Stomach (tissue), 8 donors: ENCODE measurements at regions not wholly inside any gene's neighbourhood (a gene's known extent, or its start where the extent isn't known, plus 50 kb on each side); places are given as distances from the start of the nearest gene placed in this dataset.

ENCODE experiments used
- DNase-seq, 2 donors: peaks; one replicate each; pipeline versions ENCODE4 v3.0.0 to v3.0.0-alpha.2; 2013 to 2019
- H3K27ac ChIP-seq, 5 donors: fragments of 200-600 bp in 4 of 5; sonication (generic) in 4 of 5; one replicate each; pipeline ENCODE4 v1.5.1; 2013 to 2019; ENCODE audit warnings: mild to moderate bottlenecking in 1 of 5, moderate library complexity in 1 of 5
- H3K27me3 ChIP-seq, 3 donors: fragments of 200-600 bp; sonication (generic); one replicate each; pipeline ENCODE4 v1.5.1; 2017 to 2019; ENCODE audit warnings: mixed run types in 1 of 3
- H3K36me3 ChIP-seq, 4 donors: fragments of 200-600 bp; sonication (generic); 1 replicate in 3 of 4; 2 replicates in 1 of 4; pipeline ENCODE4 v1.5.1; 2016 to 2019
- H3K4me1 ChIP-seq, 4 donors: fragments of 200-600 bp; sonication (generic); one replicate each; pipeline ENCODE4 v1.5.1; 2016 to 2019
- H3K4me3 ChIP-seq, 4 donors: fragments of 200-600 bp; sonication (generic) in 3 of 4; one replicate each; pipeline ENCODE4 v1.5.1; 2016 to 2019; ENCODE audit warnings: mild to moderate bottlenecking in 1 of 4
- H3K9me3 ChIP-seq, 4 donors: fragments of 200-600 bp; sonication (generic); one replicate each; pipeline ENCODE4 v1.5.1; 2016 to 2019
- CTCF ChIP-seq, 7 experiments: fragments of 450-650 bp in 4 of 7; fragments of 200-600 bp in 3 of 7; sonication (generic) in 3 of 7; IDR thresholded peaks; one replicate each; pipeline ENCODE4 v1.5.1; 2016 to 2019; ENCODE audit warnings: antibody characterized with exemption in 7 of 7, control low read depth in 2 of 7, mild to moderate bottlenecking in 1 of 7
- EP300 ChIP-seq: sonication (generic); formaldehyde crosslinking; IDR thresholded peaks from one replicate; pipeline ENCODE4 v1.6.1; 2017; ENCODE audit warnings: antibody characterized with exemption
- POLR2A ChIP-seq, 4 donors: fragments of 450-650 bp; IDR thresholded peaks; one replicate each; pipeline ENCODE4 v1.6.1; 2016; ENCODE audit warnings: antibody characterized with exemption in 4 of 4, control low read depth in 2 of 4, mild to moderate bottlenecking in 1 of 4, moderate library complexity in 1 of 4
- POLR2AphosphoS5 ChIP-seq, 3 donors: sonication (generic); formaldehyde crosslinking; IDR thresholded peaks; one replicate each; pipeline ENCODE4 v1.6.1; 2016; ENCODE audit warnings: antibody characterized with exemption in 3 of 3
- WGBS, 5 donors: extraction: QIAGEN DNeasy Blood & Tissue Kit in 3 of 5; methylation state at CpG; one replicate each; pipeline versions ENCODE4 v1.1.5 to v1.1.7; 2013 to 2018; 5-methylcytosine and 5-hydroxymethylcytosine counted together
- intact Hi-C: fragments of 100-400 bp; cut with DNase I; formaldehyde crosslinking; loops from one replicate; pipeline ENCODE4 v1.15.1; 2023; ENCODE audit warnings: low total_unique reads
- donor health status: healthy with polysubstance abuse.
- donor health status: Bipolar disorder and iron deficiency.
- donor health status: healthy.

- no peak for DNase-seq
- intact Hi-C loops, result no loop called here
- WGBS, 5 donors, result 52 to 77% (median 75%) methylated on average over 1 of the region's 1 CpG
- Histone ChIP-seq H3K9me3 (no peaks in the 10 kb centered on the region), H3K36me3 (no peaks in the 10 kb centered on the region), H3K27ac (peak overlapping the region in 2 of 5 donors; percentile 7 to 50), H3K4me3 (no peak overlapping the region), H3K4me1 (peaks cover 0 to 21% (median 11%) of the 10 kb centered on the region in 4 donors), H3K27me3 (peaks cover 0 to 7% (median 0%) of the 10 kb centered on the region in 3 donors)
- TF ChIP-seq EP300, result no peak
- TF ChIP-seq POLR2AphosphoS5 (IDR thresholded peaks at IDR 0.05), result peak; percentile 41 to 52 (median 50)
These were observed 115.3 kb upstream of the TANK start for GRCh38 chr2:161044921-161045320.

GRCh38 chr2:161045726-161046125 lies 114.5 kb upstream of the TANK start:
- H3K27ac ChIP-seq, result peak overlapping the region in 2 of 5 donors; percentile 33 to 42
- H3K27me3 ChIP-seq, result peaks cover 0 to 7% (median 0%) of the 10 kb centered on the region in 3 donors
- intact Hi-C loops, result no loop called here
- peaks cover 0 to 21% (median 11%) of the 10 kb centered on the region in 4 donors for H3K4me1 ChIP-seq
- H3K9me3 ChIP-seq, result no peaks in the 10 kb centered on the region
- DNase-seq, result no peak
- 79 to 88% (median 81%) methylated on average over 1 of the region's 1 CpG for WGBS, 5 donors
- TF ChIP-seq CTCF (IDR thresholded peaks at IDR 0.05) (no peak), EP300 (no peak), POLR2A (IDR thresholded peaks at IDR 0.05) (no peak), POLR2AphosphoS5 (IDR thresholded peaks at IDR 0.05) (no peak)
- no peak overlapping the region for H3K4me3 ChIP-seq
- no peaks in the 10 kb centered on the region for H3K36me3 ChIP-seq

GRCh38 chr2:161046876-161047275 lies 113.4 kb upstream of the TANK start:
- TF ChIP-seq POLR2AphosphoS5 (IDR thresholded peaks at IDR 0.05) (no peak), CTCF (IDR thresholded peaks at IDR 0.05) (no peak), POLR2A (IDR thresholded peaks at IDR 0.05) (no peak), EP300 (no peak)

GRCh38 chr2:161048317-161048716 lies 111.9 kb upstream of the TANK start:
- DNase-seq, result no peak

More at GRCh38 chr2:161046876-161047275, 113.4 kb upstream of the TANK start:
- Histone ChIP-seq H3K4me1 (peaks cover 0 to 21% (median 11%) of the 10 kb centered on the region in 4 donors), H3K9me3 (no peaks in the 10 kb centered on the region), H3K27me3 (peaks cover 0 to 10% (median 0%) of the 10 kb centered on the region in 3 donors), H3K27ac (no peak overlapping the region), H3K36me3 (no peaks in the 10 kb centered on the region), H3K4me3 (no peak overlapping the region)
- intact Hi-C loops, result no loop called here
- no peak for DNase-seq
- 85 to 96% (median 92%) methylated on average over 2 of the region's 2 CpGs for WGBS, 5 donors

More at GRCh38 chr2:161048317-161048716, 111.9 kb upstream of the TANK start:
- Histone ChIP-seq H3K9me3 (no peaks in the 10 kb centered on the region), H3K4me1 (peaks cover 0 to 20% (median 11%) of the 10 kb centered on the region in 4 donors), H3K36me3 (no peaks in the 10 kb centered on the region), H3K4me3 (no peak overlapping the region), H3K27ac (no peak overlapping the region), H3K27me3 (peaks cover 0 to 10% (median 0%) of the 10 kb centered on the region in 3 donors)
- no peak for TF ChIP-seq POLR2A (IDR thresholded peaks at IDR 0.05)
- no peak for TF ChIP-seq POLR2AphosphoS5 (IDR thresholded peaks at IDR 0.05)
- TF ChIP-seq EP300, result no peak
- no peak for TF ChIP-seq CTCF (IDR thresholded peaks at IDR 0.05)
- 61 to 64% (median 62%) methylated on average over 3 of the region's 3 CpGs for WGBS, 5 donors
- intact Hi-C loops, result no loop called here
